Liver (tissue), 3 donors: ENCODE measurements at regions not wholly inside any gene's neighbourhood (a gene's known extent, or its start where the extent isn't known, plus 50 kb on each side); places are given as distances from the start of the nearest gene placed in this dataset.

Source experiments
- EGR1 ChIP-seq, 2 donors: IDR thresholded peaks; 2 replicates each; pipeline ENCODE4 v1.6.1; 2016 to 2018; ENCODE audit warnings: antibody characterized with exemption in 2 of 2, low read depth in 2 of 2
- GABPA ChIP-seq, 2 donors: IDR thresholded peaks in 1 of 2; conservative IDR thresholded peaks in 1 of 2; 2 replicates each; pipeline ENCODE4 v1.6.1; 2016; ENCODE audit warnings: antibody characterized with exemption in 2 of 2, mild to moderate bottlenecking in 1 of 2, moderate library complexity in 1 of 2
- HNF4G ChIP-seq: IDR thresholded peaks from 2 replicates; pipeline ENCODE4 v1.6.1; 2016; ENCODE audit warnings: antibody characterized with exemption
- JUND ChIP-seq, 2 donors: IDR thresholded peaks; 2 replicates each; pipeline ENCODE4 v1.6.1; 2016; ENCODE audit warnings: antibody characterized with exemption in 2 of 2
- NR2F2 ChIP-seq: IDR thresholded peaks from 2 replicates; pipeline ENCODE4 v1.6.1; 2016; ENCODE audit warnings: antibody characterized with exemption
- RAD21 ChIP-seq, 2 donors: IDR thresholded peaks; 2 replicates each; pipeline ENCODE4 v1.6.1; 2016; ENCODE audit warnings: antibody characterized with exemption in 2 of 2, mild to moderate bottlenecking in 2 of 2
- RXRA ChIP-seq, 2 donors: IDR thresholded peaks; 2 replicates each; pipeline ENCODE4 v1.6.1; 2017 to 2018; ENCODE audit warnings: antibody characterized with exemption in 2 of 2, mild to moderate bottlenecking in 1 of 2
- SP1 ChIP-seq: IDR thresholded peaks from 2 replicates; pipeline ENCODE4 v1.6.1; 2018; ENCODE audit warnings: antibody characterized with exemption, mild to moderate bottlenecking
- TAF1 ChIP-seq: conservative IDR thresholded peaks from 2 replicates; pipeline ENCODE4 v1.6.1; 2016; ENCODE audit warnings: antibody characterized with exemption, mild to moderate bottlenecking
- TF ChIP-seq, protein P1 (sequence below): fragments of 150-350 bp; IDR thresholded peaks from 2 replicates; pipeline ENCODE4 v1.5.1; 2017; ENCODE audit warnings: improper control_type of control experiment, low read depth, low read length; ENCODE audit not compliant: missing input control
- TF ChIP-seq, protein P2 (sequence below): IDR thresholded peaks from 2 replicates; pipeline ENCODE4 v1.6.1; 2016; ENCODE audit warnings: antibody characterized with exemption, mild to moderate bottlenecking
- TF ChIP-seq, protein P3 (sequence below): IDR thresholded peaks from 2 replicates; pipeline ENCODE4 v1.6.1; 2016; ENCODE audit warnings: antibody characterized with exemption
- TF ChIP-seq, protein P4 (sequence below): IDR thresholded peaks from 2 replicates; pipeline ENCODE4 v1.6.1; 2016; ENCODE audit warnings: antibody characterized with exemption
- TF ChIP-seq, protein P5 (sequence below): IDR thresholded peaks from 2 replicates; pipeline ENCODE4 v1.6.1; 2016; ENCODE audit warnings: antibody characterized with exemption
- donor health status: healthy.
- donor health status: healthy.

DNA sequence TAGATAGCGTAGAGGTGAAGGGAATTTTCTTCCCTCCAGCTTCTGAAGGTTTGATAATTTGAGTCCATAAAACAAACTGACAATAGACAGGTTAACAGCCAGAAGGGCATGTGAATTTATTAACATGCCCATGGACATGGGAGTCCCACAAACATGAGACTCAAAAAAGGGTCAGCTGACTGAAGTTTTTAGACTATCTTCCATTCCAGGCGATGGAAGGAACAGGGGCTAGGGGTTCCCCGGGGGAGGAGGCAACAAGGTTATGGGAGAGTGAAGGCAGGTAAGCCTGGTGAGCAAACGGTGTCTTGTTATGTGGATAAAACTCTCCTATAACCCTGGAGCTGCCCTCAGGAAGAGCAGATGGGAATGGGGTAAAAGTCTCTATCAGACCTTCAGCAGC, 81.5 kb upstream of the SORBS2 start:
- TF ChIP-seq, protein P1, sequence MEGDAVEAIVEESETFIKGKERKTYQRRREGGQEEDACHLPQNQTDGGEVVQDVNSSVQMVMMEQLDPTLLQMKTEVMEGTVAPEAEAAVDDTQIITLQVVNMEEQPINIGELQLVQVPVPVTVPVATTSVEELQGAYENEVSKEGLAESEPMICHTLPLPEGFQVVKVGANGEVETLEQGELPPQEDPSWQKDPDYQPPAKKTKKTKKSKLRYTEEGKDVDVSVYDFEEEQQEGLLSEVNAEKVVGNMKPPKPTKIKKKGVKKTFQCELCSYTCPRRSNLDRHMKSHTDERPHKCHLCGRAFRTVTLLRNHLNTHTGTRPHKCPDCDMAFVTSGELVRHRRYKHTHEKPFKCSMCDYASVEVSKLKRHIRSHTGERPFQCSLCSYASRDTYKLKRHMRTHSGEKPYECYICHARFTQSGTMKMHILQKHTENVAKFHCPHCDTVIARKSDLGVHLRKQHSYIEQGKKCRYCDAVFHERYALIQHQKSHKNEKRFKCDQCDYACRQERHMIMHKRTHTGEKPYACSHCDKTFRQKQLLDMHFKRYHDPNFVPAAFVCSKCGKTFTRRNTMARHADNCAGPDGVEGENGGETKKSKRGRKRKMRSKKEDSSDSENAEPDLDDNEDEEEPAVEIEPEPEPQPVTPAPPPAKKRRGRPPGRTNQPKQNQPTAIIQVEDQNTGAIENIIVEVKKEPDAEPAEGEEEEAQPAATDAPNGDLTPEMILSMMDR, result no peak
- TF ChIP-seq EGR1 (IDR thresholded peaks at IDR 0.05; ENCODE audit: low read depth in 2 of 2), result no peak
- TF ChIP-seq, protein P2, sequence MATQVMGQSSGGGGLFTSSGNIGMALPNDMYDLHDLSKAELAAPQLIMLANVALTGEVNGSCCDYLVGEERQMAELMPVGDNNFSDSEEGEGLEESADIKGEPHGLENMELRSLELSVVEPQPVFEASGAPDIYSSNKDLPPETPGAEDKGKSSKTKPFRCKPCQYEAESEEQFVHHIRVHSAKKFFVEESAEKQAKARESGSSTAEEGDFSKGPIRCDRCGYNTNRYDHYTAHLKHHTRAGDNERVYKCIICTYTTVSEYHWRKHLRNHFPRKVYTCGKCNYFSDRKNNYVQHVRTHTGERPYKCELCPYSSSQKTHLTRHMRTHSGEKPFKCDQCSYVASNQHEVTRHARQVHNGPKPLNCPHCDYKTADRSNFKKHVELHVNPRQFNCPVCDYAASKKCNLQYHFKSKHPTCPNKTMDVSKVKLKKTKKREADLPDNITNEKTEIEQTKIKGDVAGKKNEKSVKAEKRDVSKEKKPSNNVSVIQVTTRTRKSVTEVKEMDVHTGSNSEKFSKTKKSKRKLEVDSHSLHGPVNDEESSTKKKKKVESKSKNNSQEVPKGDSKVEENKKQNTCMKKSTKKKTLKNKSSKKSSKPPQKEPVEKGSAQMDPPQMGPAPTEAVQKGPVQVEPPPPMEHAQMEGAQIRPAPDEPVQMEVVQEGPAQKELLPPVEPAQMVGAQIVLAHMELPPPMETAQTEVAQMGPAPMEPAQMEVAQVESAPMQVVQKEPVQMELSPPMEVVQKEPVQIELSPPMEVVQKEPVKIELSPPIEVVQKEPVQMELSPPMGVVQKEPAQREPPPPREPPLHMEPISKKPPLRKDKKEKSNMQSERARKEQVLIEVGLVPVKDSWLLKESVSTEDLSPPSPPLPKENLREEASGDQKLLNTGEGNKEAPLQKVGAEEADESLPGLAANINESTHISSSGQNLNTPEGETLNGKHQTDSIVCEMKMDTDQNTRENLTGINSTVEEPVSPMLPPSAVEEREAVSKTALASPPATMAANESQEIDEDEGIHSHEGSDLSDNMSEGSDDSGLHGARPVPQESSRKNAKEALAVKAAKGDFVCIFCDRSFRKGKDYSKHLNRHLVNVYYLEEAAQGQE, result no peak
- TF ChIP-seq, protein P3, sequence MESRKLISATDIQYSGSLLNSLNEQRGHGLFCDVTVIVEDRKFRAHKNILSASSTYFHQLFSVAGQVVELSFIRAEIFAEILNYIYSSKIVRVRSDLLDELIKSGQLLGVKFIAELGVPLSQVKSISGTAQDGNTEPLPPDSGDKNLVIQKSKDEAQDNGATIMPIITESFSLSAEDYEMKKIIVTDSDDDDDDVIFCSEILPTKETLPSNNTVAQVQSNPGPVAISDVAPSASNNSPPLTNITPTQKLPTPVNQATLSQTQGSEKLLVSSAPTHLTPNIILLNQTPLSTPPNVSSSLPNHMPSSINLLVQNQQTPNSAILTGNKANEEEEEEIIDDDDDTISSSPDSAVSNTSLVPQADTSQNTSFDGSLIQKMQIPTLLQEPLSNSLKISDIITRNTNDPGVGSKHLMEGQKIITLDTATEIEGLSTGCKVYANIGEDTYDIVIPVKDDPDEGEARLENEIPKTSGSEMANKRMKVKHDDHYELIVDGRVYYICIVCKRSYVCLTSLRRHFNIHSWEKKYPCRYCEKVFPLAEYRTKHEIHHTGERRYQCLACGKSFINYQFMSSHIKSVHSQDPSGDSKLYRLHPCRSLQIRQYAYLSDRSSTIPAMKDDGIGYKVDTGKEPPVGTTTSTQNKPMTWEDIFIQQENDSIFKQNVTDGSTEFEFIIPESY, result no peak
- no peak for TF ChIP-seq SP1
- no peak for TF ChIP-seq GABPA (IDR thresholded peaks at IDR 0.05 in 1 of 2, conservative IDR thresholded peaks at IDR 0.05 in 1 of 2)
- no peak for TF ChIP-seq TAF1
- TF ChIP-seq, protein P4, sequence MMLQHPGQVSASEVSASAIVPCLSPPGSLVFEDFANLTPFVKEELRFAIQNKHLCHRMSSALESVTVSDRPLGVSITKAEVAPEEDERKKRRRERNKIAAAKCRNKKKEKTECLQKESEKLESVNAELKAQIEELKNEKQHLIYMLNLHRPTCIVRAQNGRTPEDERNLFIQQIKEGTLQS, result no peak
- TF ChIP-seq NR2F2, result no peak
- no peak for TF ChIP-seq HNF4G
- no peak for TF ChIP-seq RAD21 (IDR thresholded peaks at IDR 0.05)
- TF ChIP-seq JUND (IDR thresholded peaks at IDR 0.05), result no peak
- TF ChIP-seq, protein P5, sequence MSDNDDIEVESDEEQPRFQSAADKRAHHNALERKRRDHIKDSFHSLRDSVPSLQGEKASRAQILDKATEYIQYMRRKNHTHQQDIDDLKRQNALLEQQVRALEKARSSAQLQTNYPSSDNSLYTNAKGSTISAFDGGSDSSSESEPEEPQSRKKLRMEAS, result no peak
- no peak for TF ChIP-seq RXRA (IDR thresholded peaks at IDR 0.05)
